Hepatocyte (in vitro differentiated cells): ENCODE measurements at regions not wholly inside any gene's neighbourhood (a gene's known extent, or its start where the extent isn't known, plus 50 kb on each side); places are given as distances from the start of the nearest gene placed in this dataset.

Experiments
- DNase-seq: peaks from one replicate; pipeline ENCODE4 v3.0.0-alpha.2; 2016; ENCODE audit warnings: low spot score
- H2AFZ ChIP-seq: fragments of 200-600 bp; sonication (generic); 2 replicates; pipeline ENCODE4 v1.6.0; 2016; ENCODE audit warnings: antibody characterized with exemption, mild to moderate bottlenecking
- H3K27ac ChIP-seq: fragments of 200-600 bp; sonication (generic); 2 replicates; pipeline ENCODE4 v1.5.1; 2016; ENCODE audit warnings: mild to moderate bottlenecking
- H3K27me3 ChIP-seq: fragments of 200-600 bp; sonication (generic); 2 replicates; pipeline ENCODE4 v1.6.1; 2016
- H3K36me3 ChIP-seq: fragments of 200-600 bp; sonication (generic); replicated peaks from 2 replicates; pipeline ENCODE4 v1.5.1; 2016; ENCODE audit warnings: low read depth; ENCODE audit not compliant: insufficient read depth
- H3K4me1 ChIP-seq: fragments of 200-600 bp; sonication (generic); 2 replicates; pipeline ENCODE4 v1.5.1; 2016; ENCODE audit warnings: mild to moderate bottlenecking, moderate library complexity; ENCODE audit not compliant: insufficient read depth
- H3K4me2 ChIP-seq: fragments of 200-600 bp; sonication (generic); 2 replicates; pipeline ENCODE4 v1.6.0; 2016
- H3K4me3 ChIP-seq: fragments of 200-600 bp; sonication (generic); 2 replicates; pipeline ENCODE4 v1.5.1; 2016; ENCODE audit warnings: mild to moderate bottlenecking
- H3K79me2 ChIP-seq: fragments of 200-600 bp; sonication (generic); 2 replicates; pipeline ENCODE4 v1.6.0; 2017; ENCODE audit warnings: mild to moderate bottlenecking
- H3K9me2 ChIP-seq: fragments of 200-600 bp; sonication (generic); replicated peaks from 2 replicates; pipeline ENCODE4 v1.6.0; 2017; ENCODE audit warnings: mild to moderate bottlenecking; ENCODE audit not compliant: insufficient read depth
- H3K9me3 ChIP-seq: fragments of 200-600 bp; sonication (generic); 2 replicates; pipeline ENCODE4 v1.5.1; 2016; ENCODE audit warnings: low read depth, mild to moderate bottlenecking
- H4K20me1 ChIP-seq: fragments of 200-600 bp; sonication (generic); 2 replicates; pipeline ENCODE4 v1.6.0; 2016; ENCODE audit warnings: mild to moderate bottlenecking; ENCODE audit not compliant: insufficient read depth, poor library complexity, severe bottlenecking
- EZH2 ChIP-seq: fragments of 200-600 bp; sonication (generic); IDR thresholded peaks from 2 replicates; pipeline ENCODE4 v1.6.1; 2016; ENCODE audit warnings: antibody characterized with exemption, mild to moderate bottlenecking, borderline replicate concordance
- EZH2phosphoT487 ChIP-seq: fragments of 200-600 bp; sonication (generic); IDR thresholded peaks from one replicate; pipeline ENCODE4 v1.6.1; 2018; ENCODE audit warnings: antibody characterized with exemption, mild to moderate bottlenecking, low read depth, moderate library complexity; ENCODE audit not compliant: unreplicated experiment, severe bottlenecking
- WGBS: methylation state at CpG from one replicate; pipeline ENCODE4 v1.1.6; 2016; ENCODE audit warnings: low lambda C conversion rate; ENCODE audit errors: missing lambda C conversion rate; 5-methylcytosine and 5-hydroxymethylcytosine counted together
- TF ChIP-seq, protein P1 (sequence below): fragments of 200-600 bp; sonication (generic); IDR thresholded peaks from 2 replicates; pipeline ENCODE4 v1.5.1; 2016; ENCODE audit warnings: antibody characterized with exemption, mild to moderate bottlenecking; ENCODE audit not compliant: poor library complexity

DNA sequence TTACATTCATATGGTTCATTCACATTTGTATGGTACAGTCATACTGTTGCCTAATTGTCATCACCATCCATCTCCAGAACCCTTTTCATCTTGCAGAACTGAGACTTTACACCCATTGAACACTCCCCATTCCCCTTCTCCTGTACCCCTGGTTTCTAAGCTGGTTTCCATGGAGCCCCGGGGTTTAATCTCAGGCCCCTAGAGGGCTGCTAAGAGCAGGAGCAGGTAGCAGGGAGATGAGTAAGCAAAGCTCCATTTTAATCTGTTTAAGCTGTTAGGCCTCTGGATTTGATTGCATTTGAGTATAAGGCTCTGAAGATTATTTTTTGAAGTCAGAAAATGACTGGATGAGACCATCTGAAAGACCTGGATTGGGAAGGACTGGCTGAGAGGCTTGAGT lies 68.5 kb upstream of the RPL38 start:
- Histone ChIP-seq H2AFZ (no peak overlapping the region), H3K27me3 (peaks cover 11% of the 10 kb centered on the region), H3K27ac (no peak overlapping the region), H3K9me3 (no peaks in the 10 kb centered on the region), H3K4me2 (no peak overlapping the region), H3K79me2 (no peaks in the 10 kb centered on the region), H3K9me2 (no peaks in the 10 kb centered on the region), H4K20me1 (no peaks in the 10 kb centered on the region), H3K4me1 (no peaks in the 10 kb centered on the region), H3K36me3 (no peaks in the 10 kb centered on the region), H3K4me3 (no peak overlapping the region)
- TF ChIP-seq EZH2 (no peak), EZH2phosphoT487 (no peak)
- TF ChIP-seq, protein P1, sequence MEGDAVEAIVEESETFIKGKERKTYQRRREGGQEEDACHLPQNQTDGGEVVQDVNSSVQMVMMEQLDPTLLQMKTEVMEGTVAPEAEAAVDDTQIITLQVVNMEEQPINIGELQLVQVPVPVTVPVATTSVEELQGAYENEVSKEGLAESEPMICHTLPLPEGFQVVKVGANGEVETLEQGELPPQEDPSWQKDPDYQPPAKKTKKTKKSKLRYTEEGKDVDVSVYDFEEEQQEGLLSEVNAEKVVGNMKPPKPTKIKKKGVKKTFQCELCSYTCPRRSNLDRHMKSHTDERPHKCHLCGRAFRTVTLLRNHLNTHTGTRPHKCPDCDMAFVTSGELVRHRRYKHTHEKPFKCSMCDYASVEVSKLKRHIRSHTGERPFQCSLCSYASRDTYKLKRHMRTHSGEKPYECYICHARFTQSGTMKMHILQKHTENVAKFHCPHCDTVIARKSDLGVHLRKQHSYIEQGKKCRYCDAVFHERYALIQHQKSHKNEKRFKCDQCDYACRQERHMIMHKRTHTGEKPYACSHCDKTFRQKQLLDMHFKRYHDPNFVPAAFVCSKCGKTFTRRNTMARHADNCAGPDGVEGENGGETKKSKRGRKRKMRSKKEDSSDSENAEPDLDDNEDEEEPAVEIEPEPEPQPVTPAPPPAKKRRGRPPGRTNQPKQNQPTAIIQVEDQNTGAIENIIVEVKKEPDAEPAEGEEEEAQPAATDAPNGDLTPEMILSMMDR, result no peak
- WGBS, result 33% methylated on average over 1 of the region's 1 CpG
- DNase-seq, result no peak

DNA sequence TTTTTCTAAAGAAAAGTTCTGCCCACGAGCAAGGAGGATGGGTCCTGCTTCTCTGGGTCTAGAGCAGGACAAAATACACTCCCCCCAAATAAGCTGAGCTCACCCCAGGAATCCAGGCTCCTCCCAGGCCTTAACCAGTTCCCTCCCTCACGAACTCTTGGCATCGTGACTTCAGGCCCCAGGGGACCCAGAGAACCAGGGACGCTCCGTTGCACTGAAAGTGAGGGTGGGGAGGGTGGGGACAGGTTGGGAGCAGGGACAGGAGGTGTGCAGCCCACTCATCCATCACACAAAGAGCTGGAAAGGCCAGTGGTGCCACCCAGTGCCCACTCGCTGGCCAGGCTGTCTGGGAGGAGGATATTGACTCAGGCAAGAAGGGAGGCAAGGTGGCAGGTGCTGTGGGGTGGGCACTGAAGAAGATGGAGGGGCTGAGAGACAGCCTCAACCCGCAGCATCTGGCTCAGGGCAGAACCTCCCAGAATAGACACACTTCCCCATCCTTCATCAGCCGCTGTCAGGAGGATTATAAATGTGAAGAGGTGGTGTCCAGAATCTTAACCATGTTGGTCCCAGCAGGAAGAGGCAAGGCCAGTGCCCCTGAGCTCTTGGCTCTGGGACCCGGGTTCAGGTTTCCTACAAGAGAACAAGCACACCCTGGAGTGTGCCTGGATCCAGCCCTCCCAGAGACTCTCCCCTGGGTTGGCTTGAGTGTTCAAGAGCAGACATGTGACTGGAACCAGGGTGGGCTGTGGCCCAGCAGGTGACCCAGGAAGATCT lies 67.9 kb upstream of the RPL38 start:
- 79% methylated on average over 9 of the region's 9 CpGs for WGBS
- no peaks in the 10 kb centered on the region for H3K9me3 ChIP-seq
- TF ChIP-seq EZH2phosphoT487 (no peak), EZH2 (no peak)
- TF ChIP-seq, protein P1, result no peak

DNA sequence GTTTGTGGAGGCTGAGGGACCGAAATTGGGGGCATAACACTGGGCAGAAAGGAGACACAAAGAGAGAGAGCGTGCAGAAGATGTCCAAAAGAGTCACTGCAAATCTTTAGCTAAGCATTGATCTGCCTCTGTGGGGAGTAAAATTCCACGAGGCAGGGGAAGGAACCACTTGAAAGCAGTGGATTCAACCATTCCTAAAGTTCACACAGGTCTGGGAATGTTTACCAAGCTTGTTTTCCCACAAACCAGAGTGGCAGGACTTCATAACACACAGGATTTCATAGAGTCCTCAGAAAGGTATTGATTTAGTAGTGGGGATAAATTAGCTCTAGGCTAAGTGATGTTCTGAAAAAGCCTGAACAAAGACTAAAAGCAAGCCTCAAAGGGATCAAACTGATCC lies 66.1 kb upstream of the RPL38 start:
- no peaks in the 10 kb centered on the region for H3K9me3 ChIP-seq
- H3K4me1 ChIP-seq, result no peaks in the 10 kb centered on the region
- 40% methylated on average over 3 of the region's 3 CpGs for WGBS
- DNase-seq, result no peak
- no peaks in the 10 kb centered on the region for H4K20me1 ChIP-seq
- no peaks in the 10 kb centered on the region for H3K79me2 ChIP-seq
- H3K27ac ChIP-seq, result no peak overlapping the region
- no peaks in the 10 kb centered on the region for H3K27me3 ChIP-seq
- no peak for TF ChIP-seq EZH2
- no peak overlapping the region for H3K4me3 ChIP-seq
- H2AFZ ChIP-seq, result no peak overlapping the region
- H3K4me2 ChIP-seq, result no peak overlapping the region
- no peaks in the 10 kb centered on the region for H3K36me3 ChIP-seq
- no peaks in the 10 kb centered on the region for H3K9me2 ChIP-seq

More for the DNA sequence above, 67.9 kb upstream of the RPL38 start:
- Histone ChIP-seq H3K36me3 (no peaks in the 10 kb centered on the region), H4K20me1 (no peaks in the 10 kb centered on the region), H3K4me2 (no peak overlapping the region), H3K79me2 (no peaks in the 10 kb centered on the region), H3K4me1 (no peaks in the 10 kb centered on the region), H2AFZ (no peak overlapping the region), H3K4me3 (no peak overlapping the region), H3K27me3 (peaks cover 11% of the 10 kb centered on the region), H3K9me2 (no peaks in the 10 kb centered on the region), H3K27ac (no peak overlapping the region)
- no peak for DNase-seq

DNA sequence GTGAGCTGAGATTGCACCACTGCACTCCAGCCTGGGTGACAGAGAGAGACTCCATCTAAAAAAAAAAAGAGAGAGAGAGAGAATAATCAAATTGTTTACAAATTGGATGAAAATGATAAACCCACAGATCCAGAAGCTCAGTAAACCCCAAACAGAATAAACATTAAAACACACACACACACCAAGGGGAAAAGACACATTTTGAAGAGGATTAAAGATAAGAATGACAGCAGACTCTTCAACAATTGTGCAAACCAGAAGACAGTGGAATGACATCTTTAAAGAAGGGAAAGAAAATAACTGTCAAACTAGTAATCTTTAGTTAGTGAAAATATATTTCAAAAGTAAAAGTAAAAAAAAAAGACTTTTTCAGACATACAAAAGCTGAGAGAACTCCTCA lies 64.4 kb upstream of the RPL38 start:
- H3K9me2 ChIP-seq, result no peaks in the 10 kb centered on the region
- TF ChIP-seq EZH2, result no peak
- TF ChIP-seq, protein P1, result no peak
- TF ChIP-seq EZH2phosphoT487, result no peak

More for the DNA sequence above, 64.4 kb upstream of the RPL38 start:
- Histone ChIP-seq H3K27ac (no peak overlapping the region), H3K4me3 (no peak overlapping the region), H3K4me2 (no peak overlapping the region), H3K27me3 (no peaks in the 10 kb centered on the region), H3K79me2 (no peaks in the 10 kb centered on the region), H4K20me1 (no peaks in the 10 kb centered on the region), H3K9me3 (no peaks in the 10 kb centered on the region), H2AFZ (no peak overlapping the region), H3K4me1 (no peaks in the 10 kb centered on the region), H3K36me3 (no peaks in the 10 kb centered on the region)
- DNase-seq, result no peak
